HCT116 (cell line): ENCODE measurements at regions not wholly inside any gene's neighbourhood (a gene's known extent, or its start where the extent isn't known, plus 50 kb on each side); places are given as distances from the start of the nearest gene placed in this dataset.

Experiments
- CTCF ChIP-seq, 3 experiments: fragments of 200-600 bp in 1 of 3; sonication (generic) in 1 of 3; IDR thresholded peaks in 2 of 3; conservative IDR thresholded peaks in 1 of 3; 2 replicates each; pipeline ENCODE4 v1.5.1; 2012 to 2017; ENCODE audit warnings: low read depth in 2 of 3, low read length in 2 of 3, antibody characterized with exemption in 1 of 3, borderline replicate concordance in 1 of 3, control low read depth in 1 of 3, mild to moderate bottlenecking in 1 of 3, mixed read lengths in 1 of 3, mixed run types in 1 of 3, moderate library complexity in 1 of 3; ENCODE audit not compliant: insufficient read depth in 1 of 3
- EZH2 ChIP-seq: fragments of 200-600 bp; sonication (generic); IDR thresholded peaks from 2 replicates; pipeline ENCODE4 v1.6.1; 2017; ENCODE audit warnings: antibody characterized with exemption, mixed run types
- MAX ChIP-seq: IDR thresholded peaks from 2 replicates; pipeline ENCODE4 v1.6.1; 2012
- POLR2A ChIP-seq: IDR thresholded peaks from 2 replicates; pipeline ENCODE4 v1.7.0; 2011; ENCODE audit warnings: borderline replicate concordance; ENCODE audit not compliant: insufficient read depth, insufficient read length; ENCODE audit errors: extremely low read depth
- POLR2AphosphoS5 ChIP-seq: IDR thresholded peaks from 2 replicates; pipeline ENCODE4 v1.6.1; 2011; ENCODE audit warnings: mild to moderate bottlenecking, low read depth, low read length, moderate library complexity
- RAD21 ChIP-seq: IDR thresholded peaks from 2 replicates; pipeline ENCODE4 v1.6.1; 2012; ENCODE audit warnings: low read depth, mild to moderate bottlenecking
- REST ChIP-seq: IDR thresholded peaks from 2 replicates; pipeline ENCODE4 v1.6.1; 2012; ENCODE audit warnings: low read depth
- SP1 ChIP-seq: IDR thresholded peaks from 2 replicates; pipeline ENCODE4 v1.6.1; 2012; ENCODE audit warnings: low read depth
- SRF ChIP-seq: IDR thresholded peaks from 2 replicates; pipeline ENCODE4 v1.6.1; 2012; ENCODE audit warnings: low read depth
- YY1 ChIP-seq: IDR thresholded peaks from 2 replicates; pipeline ENCODE4 v1.6.1; 2011; ENCODE audit warnings: low read length, low read depth, moderate library complexity, mild to moderate bottlenecking; ENCODE audit not compliant: insufficient replicate concordance; ENCODE audit errors: extremely low read depth

- TF ChIP-seq POLR2A (no peak), YY1 (no peak), EZH2 (no peak), CTCF (IDR thresholded peaks at IDR 0.05 in 2 of 3, conservative IDR thresholded peaks at IDR 0.05 in 1 of 3; ENCODE audit: borderline replicate concordance in 1 of 3, insufficient read depth in 1 of 3, low read depth in 2 of 3, low read length in 2 of 3) (no peak), SP1 (no peak), MAX (no peak), POLR2AphosphoS5 (no peak), RAD21 (no peak), REST (no peak), SRF (no peak)
Observed at GRCh38 chr18:42340423-42341009, 385.5 kb downstream of the PIK3C3 start.
